ENCODE measurements at regions not wholly inside any gene's neighbourhood (a gene's known extent, or its start where the extent isn't known, plus 50 kb on each side); places are given as distances from the start of the nearest gene placed in this dataset.

GRCh38 chrX:35711281-35711680, 86.9 kb upstream of the MAGEB16 start:
- TF ChIP-seq POLR2A (IDR thresholded peaks at IDR 0.05) = no peak
- no peak for TF ChIP-seq CTCF (IDR thresholded peaks at IDR 0.05)

Data from Peyer's patch (tissue), 4 donors.